Activated naive CD4-positive, alpha-beta T cell treated with anti-CD3 and anti-CD28 coated beads, Interleukin-2, amount 50 U/mL, for 72 hours (primary cell): ENCODE measurements at regions not wholly inside any gene's neighbourhood (a gene's known extent, or its start where the extent isn't known, plus 50 kb on each side); places are given as distances from the start of the nearest gene placed in this dataset.
A peak's percentile ranks its signal among the peaks of the same experiment; 100 is the strongest.

ENCODE experiments used
- ATAC-seq, 2 donors: fragments of 150-1000 bp; cut with Tn5 transposase; 2 replicates each; pipeline ENCODE4 v1.10.0; 2021; ENCODE audit warnings: mild to moderate bottlenecking in 2 of 2, moderate library complexity in 2 of 2
- DNase-seq, 2 donors: peaks; one replicate each; pipeline ENCODE4 v3.0.0; 2021 to 2022; ENCODE audit warnings: low spot score in 2 of 2
- H3K27ac Mint-ChIP-seq, 2 donors: one replicate each; pipeline ENCODE4 v1.8.0; 2022; ENCODE audit warnings: mild to moderate bottlenecking in 2 of 2, mixed read lengths in 2 of 2
- H3K36me3 Mint-ChIP-seq, 2 donors: one replicate each; pipeline ENCODE4 v1.8.0; 2022; ENCODE audit warnings: mixed read lengths in 2 of 2
- H3K9me3 Mint-ChIP-seq, 2 donors: one replicate each; pipeline ENCODE4 v1.8.0; 2022; ENCODE audit warnings: mixed read lengths in 2 of 2

- DNase-seq: no peak
- H3K36me3 Mint-ChIP-seq: no peaks in the 10 kb centered on the region
- peaks cover 10 to 15% of the 10 kb centered on the region in 2 donors for H3K9me3 Mint-ChIP-seq
- ATAC-seq: no peak
- H3K27ac Mint-ChIP-seq: no peak overlapping the region
These were observed 176.9 kb upstream of the PRMT6 start for GRCh38 chr1:106879538-106879937.

DNA sequence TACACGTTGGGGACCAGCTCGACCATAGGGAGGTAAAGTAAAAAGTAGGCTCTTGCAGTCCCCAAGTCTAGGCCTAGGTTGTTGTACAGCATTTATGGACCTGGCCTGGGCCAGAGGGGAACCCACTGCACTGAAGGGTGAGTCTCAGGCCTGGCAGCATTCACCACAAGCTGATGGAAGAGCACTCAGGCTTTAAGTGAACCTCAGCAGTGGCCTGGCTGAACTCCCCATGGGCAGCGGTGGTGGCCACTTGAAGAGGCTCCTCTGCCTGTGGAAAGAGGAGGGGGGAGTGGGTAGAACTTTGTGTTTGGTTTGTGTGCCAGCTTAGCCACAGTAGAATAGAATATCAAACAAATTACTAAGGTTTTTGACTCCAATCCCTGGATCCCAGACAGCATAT, 176.2 kb upstream of the PRMT6 start:
- Mint-ChIP-seq H3K36me3 (no peaks in the 10 kb centered on the region), H3K27ac (no peak overlapping the region), H3K9me3 (peaks cover 10 to 18% of the 10 kb centered on the region in 2 donors)
- DNase-seq (no peak), ATAC-seq (no peak)

GRCh38 chr1:106883208-106883607, 173.3 kb upstream of the PRMT6 start:
- ATAC-seq: no peak
- H3K9me3 Mint-ChIP-seq: peaks cover 10 to 13% of the 10 kb centered on the region in 2 donors
- DNase-seq: no peak
- H3K36me3 Mint-ChIP-seq: no peaks in the 10 kb centered on the region
- H3K27ac Mint-ChIP-seq: no peak overlapping the region

DNA sequence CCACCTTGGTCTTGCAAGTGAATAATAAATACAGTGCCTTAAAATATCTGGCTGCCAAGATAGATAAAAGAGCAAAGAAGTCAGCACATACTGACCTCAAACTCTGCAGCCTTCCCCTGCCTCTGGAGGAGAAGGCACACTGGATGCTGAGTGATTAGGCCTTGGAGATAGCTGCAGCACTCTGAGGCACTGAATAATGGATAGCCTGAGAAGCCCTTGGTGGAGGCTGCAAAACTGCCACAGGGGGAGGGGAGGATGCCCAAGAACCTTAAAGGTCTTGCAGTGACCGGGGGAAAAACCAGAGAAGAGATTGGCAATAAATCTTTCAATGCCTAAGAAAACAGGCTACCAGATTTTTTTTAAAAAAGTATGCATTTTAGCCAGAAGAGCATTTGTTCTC, 167.4 kb upstream of the PRMT6 start:
- H3K27ac Mint-ChIP-seq: no peak overlapping the region
- peaks cover 0 to 11% of the 10 kb centered on the region in 2 donors for H3K9me3 Mint-ChIP-seq
- no peaks in the 10 kb centered on the region for H3K36me3 Mint-ChIP-seq
- ATAC-seq (no peak), DNase-seq (no peak)

DNA sequence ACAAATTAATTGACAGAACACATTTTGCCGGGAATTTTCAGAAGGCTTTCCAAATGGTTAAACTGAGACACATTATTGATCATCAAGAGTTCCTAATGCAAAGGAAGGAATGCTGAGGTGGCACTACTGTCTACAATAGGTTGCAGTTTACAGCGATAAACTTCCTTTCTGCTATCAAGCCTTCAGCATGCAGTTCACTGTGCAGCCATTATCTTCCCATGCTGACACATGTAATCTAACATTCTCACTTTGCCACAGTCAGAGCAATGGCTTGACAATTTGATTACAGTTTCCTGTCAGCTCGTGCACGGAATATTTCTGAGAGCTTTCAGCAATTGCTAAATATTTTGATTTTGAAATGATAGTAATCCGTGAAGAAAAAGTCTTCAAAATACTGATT, 166.9 kb upstream of the PRMT6 start:
- Mint-ChIP-seq H3K27ac (no peak overlapping the region), H3K9me3 (peaks cover 0 to 11% of the 10 kb centered on the region in 2 donors), H3K36me3 (no peaks in the 10 kb centered on the region)
- ATAC-seq: no peak
- DNase-seq: no peak

GRCh38 chr1:106897976-106898375, 158.5 kb upstream of the PRMT6 start:
- H3K27ac Mint-ChIP-seq: no peak overlapping the region

GRCh38 chr1:106899644-106900043, 156.8 kb upstream of the PRMT6 start:
- ATAC-seq: no peak

More at GRCh38 chr1:106897976-106898375, 158.5 kb upstream of the PRMT6 start:
- H3K9me3 Mint-ChIP-seq: peaks cover 6 to 12% of the 10 kb centered on the region in 2 donors
- ATAC-seq (no peak), DNase-seq (no peak)
- H3K36me3 Mint-ChIP-seq: no peaks in the 10 kb centered on the region

DNA sequence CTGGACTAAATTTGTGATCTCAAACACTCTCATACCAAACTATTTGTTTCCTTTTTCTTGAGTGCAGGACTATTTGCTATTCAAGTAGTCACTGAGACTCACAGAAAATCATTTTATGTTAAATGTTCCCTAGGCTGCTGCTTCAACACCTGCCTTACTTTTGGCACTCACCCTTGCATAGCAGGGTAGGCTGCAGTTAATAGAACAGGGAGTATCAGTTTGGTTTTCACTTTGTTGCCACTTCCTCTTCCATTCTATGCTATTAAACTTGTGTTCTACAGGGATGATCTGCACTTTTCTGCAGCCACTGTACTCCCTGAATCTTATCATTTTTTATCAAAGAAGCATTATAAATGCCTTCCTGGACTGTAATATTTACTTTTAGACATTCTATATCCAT, 148.7 kb upstream of the PRMT6 start:
- H3K9me3 Mint-ChIP-seq: peaks cover 11 to 21% of the 10 kb centered on the region in 2 donors
- no peak overlapping the region for H3K27ac Mint-ChIP-seq
- DNase-seq (no peak), ATAC-seq (no peak)
- no peaks in the 10 kb centered on the region for H3K36me3 Mint-ChIP-seq

More at GRCh38 chr1:106899644-106900043, 156.8 kb upstream of the PRMT6 start:
- H3K27ac Mint-ChIP-seq: no peak overlapping the region
- DNase-seq: no peak
- peaks cover 9 to 19% of the 10 kb centered on the region in 2 donors for H3K9me3 Mint-ChIP-seq
- no peaks in the 10 kb centered on the region for H3K36me3 Mint-ChIP-seq

DNA sequence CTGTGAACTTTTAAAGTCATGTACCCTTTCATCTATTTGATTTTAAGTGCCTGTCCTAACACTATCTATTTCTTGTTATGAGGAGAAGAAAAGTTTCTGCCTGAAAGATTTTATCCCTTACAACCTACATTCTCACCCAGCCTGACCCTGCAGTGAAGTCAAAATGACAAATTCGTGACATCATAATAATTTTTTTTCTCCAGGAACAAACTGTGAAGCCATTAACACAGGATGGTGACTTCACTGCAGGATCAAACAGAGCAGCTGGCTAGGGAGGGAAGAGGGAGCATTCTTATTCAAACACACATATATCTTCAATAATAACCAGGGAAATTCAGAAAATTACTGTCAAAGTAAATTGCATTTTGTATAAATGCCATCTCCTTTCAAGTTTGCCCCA, 147.8 kb upstream of the PRMT6 start:
- Mint-ChIP-seq H3K9me3 (peaks cover 12 to 18% of the 10 kb centered on the region in 2 donors), H3K36me3 (no peaks in the 10 kb centered on the region)
- no peak for ATAC-seq

DNA sequence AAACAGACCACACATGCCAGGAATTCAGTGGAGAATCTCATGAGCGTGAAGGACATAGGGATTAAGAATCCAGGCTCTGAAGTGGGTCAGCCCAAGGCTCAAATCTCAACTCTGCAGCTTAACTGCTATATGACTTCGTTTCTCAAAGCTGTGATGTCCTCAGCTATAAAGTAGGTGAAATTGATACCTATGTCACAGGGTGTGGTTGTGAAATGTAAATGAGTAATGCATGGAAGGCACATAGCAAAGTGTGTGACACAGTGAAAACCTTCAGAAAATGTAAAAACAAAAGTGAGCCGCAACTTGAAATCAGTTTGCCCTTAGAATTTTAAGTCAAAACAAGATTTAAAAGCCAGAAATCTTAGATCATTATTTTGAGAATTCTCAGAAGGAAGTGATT, 145.7 kb upstream of the PRMT6 start:
- H3K36me3 Mint-ChIP-seq: no peaks in the 10 kb centered on the region
- DNase-seq (no peak), ATAC-seq (no peak)
- no peak overlapping the region for H3K27ac Mint-ChIP-seq
- peaks cover 4 to 12% of the 10 kb centered on the region in 2 donors for H3K9me3 Mint-ChIP-seq

More for the DNA sequence above, 147.8 kb upstream of the PRMT6 start:
- DNase-seq: no peak
- H3K27ac Mint-ChIP-seq: no peak overlapping the region

DNA sequence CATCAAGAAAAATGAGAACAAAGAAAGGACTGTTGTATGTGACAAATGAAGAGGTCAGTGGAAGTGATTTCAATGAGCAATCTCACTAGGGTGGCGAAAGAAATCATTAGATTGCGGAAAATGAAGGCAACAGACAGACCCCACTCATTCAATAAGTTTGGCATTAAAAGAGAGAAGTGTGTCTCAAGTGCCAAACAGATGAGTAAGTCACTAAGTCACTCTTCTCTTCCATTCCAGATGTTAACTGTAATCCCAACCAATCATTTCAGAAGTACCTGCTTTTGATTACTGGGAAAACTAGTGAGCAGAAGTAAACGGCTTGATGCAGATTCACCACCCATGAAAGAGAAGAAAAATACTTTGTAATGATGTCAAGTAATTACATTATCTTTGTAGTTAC, 144.3 kb upstream of the PRMT6 start:
- ATAC-seq (no peak), DNase-seq (no peak)
- Mint-ChIP-seq H3K27ac (no peak overlapping the region), H3K36me3 (no peaks in the 10 kb centered on the region), H3K9me3 (peaks cover 4 to 12% of the 10 kb centered on the region in 2 donors)

- Mint-ChIP-seq H3K27ac (no peak overlapping the region), H3K9me3 (no peaks in the 10 kb centered on the region), H3K36me3 (no peaks in the 10 kb centered on the region)
- DNase-seq (no peak), ATAC-seq (no peak)
These were observed 135.3 kb upstream of the PRMT6 start for GRCh38 chr1:106921186-106921585.

DNA sequence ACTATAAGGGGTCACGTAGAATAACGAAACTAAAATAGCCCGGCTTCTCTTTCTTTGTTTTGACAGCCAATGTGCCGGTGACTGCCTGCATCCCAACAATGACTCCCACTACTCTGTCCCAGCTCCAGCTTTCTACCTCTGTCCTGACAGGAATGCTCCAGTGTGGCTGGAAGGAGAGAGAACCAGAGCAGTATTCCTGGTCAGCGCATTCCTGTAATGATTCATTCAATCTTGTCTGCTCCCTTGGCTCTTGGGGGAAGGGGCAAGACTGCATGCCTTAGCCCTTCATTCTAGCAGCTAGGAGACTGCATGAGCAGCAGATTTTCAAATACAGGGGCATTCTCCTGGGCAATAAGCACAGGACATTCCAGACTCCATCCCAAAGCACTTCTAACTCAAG, 132.1 kb upstream of the PRMT6 start:
- no peaks in the 10 kb centered on the region for H3K36me3 Mint-ChIP-seq
- peaks cover under 1 to 4% of the 10 kb centered on the region in 2 donors for H3K9me3 Mint-ChIP-seq
- DNase-seq (no peak), ATAC-seq (no peak)
- no peak overlapping the region for H3K27ac Mint-ChIP-seq

DNA sequence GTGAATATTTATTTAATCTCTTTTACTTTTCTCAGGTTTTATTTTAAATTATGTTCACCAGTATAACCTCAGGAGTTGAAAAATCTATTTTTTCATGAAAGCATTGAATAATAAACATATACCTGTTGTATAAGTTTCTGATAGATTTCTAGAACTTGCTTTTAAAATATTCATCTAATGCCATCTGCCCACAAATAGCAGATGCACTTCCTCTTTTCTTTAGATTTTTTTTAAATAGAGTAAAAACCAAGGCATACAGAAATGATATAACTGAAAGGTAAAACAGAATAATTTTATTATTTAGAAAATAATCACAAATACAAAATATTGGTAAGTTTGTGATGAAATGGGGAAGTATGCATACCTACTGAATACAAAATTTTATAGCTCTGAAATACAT, 130.7 kb upstream of the PRMT6 start:
- ATAC-seq: no peak
- H3K36me3 Mint-ChIP-seq: no peaks in the 10 kb centered on the region
- H3K27ac Mint-ChIP-seq: no peak overlapping the region
- DNase-seq: no peak
- peaks cover 5 to 9% of the 10 kb centered on the region in 2 donors for H3K9me3 Mint-ChIP-seq

DNA sequence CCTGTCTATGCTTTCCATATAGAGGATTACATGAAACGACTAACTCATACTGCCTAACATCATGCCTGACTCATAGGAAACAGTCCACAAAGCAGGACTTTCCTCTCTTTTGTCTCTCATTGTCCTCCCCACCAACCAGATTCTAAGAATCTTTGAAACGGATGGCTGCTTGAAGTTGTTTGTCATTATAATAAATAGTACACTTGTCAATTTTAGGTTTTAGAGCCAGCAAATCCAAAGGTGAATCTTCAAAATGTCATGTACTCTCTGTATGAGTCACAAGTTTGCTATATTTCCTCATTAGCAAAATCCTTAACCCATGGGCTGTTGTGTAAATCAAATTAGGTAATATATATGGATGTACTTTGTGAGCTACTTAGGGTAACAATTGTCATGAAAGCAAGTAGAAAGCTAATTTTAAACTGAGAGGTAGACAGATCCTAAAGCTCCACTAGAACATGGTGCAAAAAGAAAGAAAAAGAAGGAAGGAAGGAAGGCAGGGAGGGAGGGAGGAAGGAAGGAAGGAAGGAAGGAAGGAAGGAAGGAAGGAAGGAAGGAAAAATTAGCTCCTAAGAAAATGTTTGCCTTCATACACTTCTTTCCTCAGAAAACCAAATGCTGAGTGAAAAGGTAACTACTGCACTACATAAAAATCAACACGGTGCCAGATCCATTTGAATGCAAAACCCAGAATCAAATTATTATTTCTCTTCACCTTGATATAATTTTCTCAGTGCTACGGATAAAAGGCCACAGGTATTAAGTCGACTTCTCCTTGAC, 129.5 kb upstream of the PRMT6 start:
- no peaks in the 10 kb centered on the region for H3K36me3 Mint-ChIP-seq
- peaks cover 5 to 9% of the 10 kb centered on the region in 2 donors for H3K9me3 Mint-ChIP-seq
- DNase-seq (no peak), ATAC-seq (no peak)
- no peak overlapping the region for H3K27ac Mint-ChIP-seq

DNA sequence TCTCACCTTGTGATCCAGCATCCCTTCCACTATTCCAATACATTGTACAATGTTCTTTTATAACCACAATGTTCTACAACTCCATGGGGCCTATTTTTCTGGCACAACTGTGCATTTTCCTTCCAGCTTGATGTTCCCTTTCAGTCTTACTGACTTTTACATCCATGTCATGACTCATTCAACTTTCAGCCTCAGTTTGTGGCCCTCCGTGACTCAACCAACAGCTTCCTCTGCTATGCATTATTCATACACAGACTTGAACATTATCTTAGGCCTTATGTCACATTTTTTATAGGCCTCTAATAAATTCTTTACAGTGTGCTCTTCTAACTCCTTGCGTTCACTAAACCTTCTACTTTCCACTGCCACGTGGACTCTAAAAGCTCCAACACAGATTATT, 119.4 kb upstream of the PRMT6 start:
- ATAC-seq (peak in 1 of 2 donors; percentile 67), DNase-seq (no peak)
- Mint-ChIP-seq H3K27ac (no peak overlapping the region), H3K36me3 (peaks cover 0 to 8% of the 10 kb centered on the region in 2 donors), H3K9me3 (peaks cover 5 to 13% of the 10 kb centered on the region in 2 donors)

DNA sequence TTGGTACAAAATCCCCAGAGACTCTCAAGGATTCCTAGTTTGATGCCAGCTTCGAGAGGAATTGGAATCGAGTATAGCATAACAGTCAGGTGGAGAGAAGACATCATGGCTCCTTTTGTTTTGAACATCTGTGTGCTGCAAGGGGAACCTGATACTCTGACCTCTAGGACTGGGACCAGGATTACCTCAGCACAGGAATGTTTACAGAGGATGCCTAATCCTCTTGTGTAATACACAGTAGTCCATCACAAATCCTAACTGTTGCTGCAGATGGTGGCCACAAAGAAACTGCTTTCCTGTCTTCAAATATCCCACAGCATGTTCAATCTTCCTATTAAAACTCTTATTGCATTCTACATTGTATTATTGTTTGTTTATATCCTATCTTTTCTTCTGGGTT, 111.8 kb upstream of the PRMT6 start:
- no peak overlapping the region for H3K27ac Mint-ChIP-seq
- peaks cover 0 to 6% of the 10 kb centered on the region in 2 donors for H3K9me3 Mint-ChIP-seq
- no peaks in the 10 kb centered on the region for H3K36me3 Mint-ChIP-seq
- no peak for ATAC-seq
- DNase-seq: no peak

DNA sequence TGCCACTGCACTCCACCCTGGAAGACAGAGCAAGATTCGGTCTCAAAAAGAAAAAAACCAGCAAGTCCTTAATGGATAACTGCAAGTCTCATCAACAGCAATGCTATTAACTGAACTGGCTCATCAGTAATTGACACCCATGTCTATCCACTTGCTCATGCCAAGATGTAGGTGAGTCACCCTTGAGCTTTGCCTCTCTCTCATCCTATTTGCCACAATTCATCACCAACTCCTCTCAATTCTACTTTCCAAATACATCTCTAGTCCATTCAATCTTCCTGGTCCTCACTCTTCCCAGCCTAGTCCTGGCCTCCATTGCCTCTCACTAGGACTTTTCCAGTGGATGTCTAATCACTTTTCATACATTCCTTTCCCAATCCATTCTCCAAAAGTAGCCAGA, 103.7 kb upstream of the PRMT6 start:
- ATAC-seq: no peak
- H3K9me3 Mint-ChIP-seq: peaks cover 0 to 4% of the 10 kb centered on the region in 2 donors
- no peak overlapping the region for H3K27ac Mint-ChIP-seq
- DNase-seq: no peak
- H3K36me3 Mint-ChIP-seq: no peaks in the 10 kb centered on the region
